Progenitor cell of endocrine pancreas (in vitro differentiated cells): ENCODE measurements at regions not wholly inside any gene's neighbourhood (a gene's known extent, or its start where the extent isn't known, plus 50 kb on each side); places are given as distances from the start of the nearest gene placed in this dataset.

Experiments
- DNase-seq: peaks from one replicate; pipeline ENCODE4 v3.0.0; 2021; ENCODE audit warnings: low spot score; ENCODE audit not compliant: unreplicated experiment
- H3K27ac Mint-ChIP-seq: 2 replicates; pipeline ENCODE4 v1.8.0; 2021; ENCODE audit warnings: mild to moderate bottlenecking, moderate library complexity, mixed read lengths
- H3K27me3 Mint-ChIP-seq: 2 replicates; pipeline ENCODE4 v1.8.0; 2021; ENCODE audit warnings: mixed read lengths
- H3K36me3 Mint-ChIP-seq: 2 replicates; pipeline ENCODE4 v1.8.0; 2022; ENCODE audit warnings: mixed read lengths; ENCODE audit not compliant: insufficient read depth
- H3K4me1 Mint-ChIP-seq: 2 replicates; pipeline ENCODE4 v1.8.0; 2021; ENCODE audit warnings: low read depth, mixed read lengths
- H3K4me3 Mint-ChIP-seq: 2 replicates; pipeline ENCODE4 v1.8.0; 2021; ENCODE audit warnings: low read depth, mild to moderate bottlenecking, moderate library complexity, mixed read lengths
- H3K9me3 Mint-ChIP-seq: 2 replicates; pipeline ENCODE4 v1.8.0; 2021; ENCODE audit warnings: low read depth, mixed read lengths
- TF ChIP-seq, protein P1 (sequence below): fragments of 200-600 bp; sonication (generic); IDR thresholded peaks from one replicate; pipeline ENCODE4 v1.5.0; 2021; ENCODE audit warnings: antibody characterized with exemption, mild to moderate bottlenecking; ENCODE audit not compliant: unreplicated experiment

DNA sequence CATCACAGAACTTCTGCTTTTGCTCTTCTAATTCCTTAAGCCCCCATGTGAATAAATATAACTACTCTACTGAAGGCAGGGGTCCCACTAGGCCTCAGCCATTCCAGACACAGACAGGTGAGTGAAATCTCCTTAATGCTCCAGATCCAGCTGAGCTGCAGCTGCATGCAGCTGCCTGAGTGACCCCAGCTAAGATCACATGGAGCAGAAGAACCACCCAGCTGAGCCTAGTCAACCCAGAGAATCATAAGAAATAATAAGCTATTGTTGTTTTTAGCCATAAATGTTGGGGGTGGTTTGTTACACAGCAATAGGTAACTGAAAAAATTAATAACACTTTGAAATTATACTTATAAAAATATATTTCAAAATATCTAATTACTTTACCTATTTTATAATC lies 220.3 kb downstream of the SIPA1L2 start:
- H3K27ac Mint-ChIP-seq: no peak overlapping the region
- DNase-seq: no peak
- no peaks in the 10 kb centered on the region for H3K4me1 Mint-ChIP-seq
- no peak overlapping the region for H3K4me3 Mint-ChIP-seq
- no peaks in the 10 kb centered on the region for H3K27me3 Mint-ChIP-seq
- H3K9me3 Mint-ChIP-seq: peaks cover 5% of the 10 kb centered on the region
- peaks cover 34% of the 10 kb centered on the region for H3K36me3 Mint-ChIP-seq
- TF ChIP-seq, protein P1, sequence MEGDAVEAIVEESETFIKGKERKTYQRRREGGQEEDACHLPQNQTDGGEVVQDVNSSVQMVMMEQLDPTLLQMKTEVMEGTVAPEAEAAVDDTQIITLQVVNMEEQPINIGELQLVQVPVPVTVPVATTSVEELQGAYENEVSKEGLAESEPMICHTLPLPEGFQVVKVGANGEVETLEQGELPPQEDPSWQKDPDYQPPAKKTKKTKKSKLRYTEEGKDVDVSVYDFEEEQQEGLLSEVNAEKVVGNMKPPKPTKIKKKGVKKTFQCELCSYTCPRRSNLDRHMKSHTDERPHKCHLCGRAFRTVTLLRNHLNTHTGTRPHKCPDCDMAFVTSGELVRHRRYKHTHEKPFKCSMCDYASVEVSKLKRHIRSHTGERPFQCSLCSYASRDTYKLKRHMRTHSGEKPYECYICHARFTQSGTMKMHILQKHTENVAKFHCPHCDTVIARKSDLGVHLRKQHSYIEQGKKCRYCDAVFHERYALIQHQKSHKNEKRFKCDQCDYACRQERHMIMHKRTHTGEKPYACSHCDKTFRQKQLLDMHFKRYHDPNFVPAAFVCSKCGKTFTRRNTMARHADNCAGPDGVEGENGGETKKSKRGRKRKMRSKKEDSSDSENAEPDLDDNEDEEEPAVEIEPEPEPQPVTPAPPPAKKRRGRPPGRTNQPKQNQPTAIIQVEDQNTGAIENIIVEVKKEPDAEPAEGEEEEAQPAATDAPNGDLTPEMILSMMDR: no peak

DNA sequence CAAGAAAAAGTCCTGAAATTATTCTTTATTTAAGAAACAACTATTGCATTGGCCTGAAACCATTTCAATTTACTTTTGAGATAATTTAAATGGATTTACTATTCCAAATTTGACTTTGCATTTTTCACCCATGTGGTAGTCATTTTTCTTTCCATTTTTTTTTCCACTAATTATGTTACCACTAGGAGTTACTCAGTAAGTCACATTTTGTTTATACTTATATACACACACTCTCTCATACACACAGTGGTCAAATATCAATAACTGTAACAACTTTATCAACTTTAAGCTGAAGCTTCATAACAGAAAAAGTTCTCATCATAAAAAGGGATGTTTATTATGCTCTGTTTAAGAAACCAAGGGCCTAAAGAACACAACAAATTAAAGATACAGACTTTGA lies 222.8 kb downstream of the SIPA1L2 start:
- TF ChIP-seq, protein P1: no peak
- Mint-ChIP-seq H3K4me3 (no peak overlapping the region), H3K9me3 (peaks cover 5% of the 10 kb centered on the region)

DNA sequence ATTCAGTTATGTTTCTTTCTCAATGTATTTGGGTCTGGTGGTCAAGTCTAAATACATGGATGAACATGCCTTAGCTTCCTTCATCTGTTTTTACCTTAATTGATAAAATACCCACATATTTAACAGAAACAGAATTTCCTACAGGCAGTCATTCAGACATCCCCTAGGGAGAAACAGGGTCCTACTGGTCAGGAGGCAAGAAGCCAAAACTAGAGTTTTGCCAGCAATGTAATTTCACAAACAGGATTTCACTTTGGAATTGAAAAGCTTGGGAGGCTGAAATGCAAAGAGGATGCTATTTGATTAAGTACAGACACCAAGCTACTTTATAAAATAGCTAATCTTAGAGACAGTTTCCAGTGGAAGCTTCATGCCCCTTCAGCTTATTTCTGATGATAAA lies 224.2 kb downstream of the SIPA1L2 start:
- DNase-seq: no peak
- Mint-ChIP-seq H3K4me1 (no peaks in the 10 kb centered on the region), H3K9me3 (peaks cover 5% of the 10 kb centered on the region), H3K27me3 (no peaks in the 10 kb centered on the region), H3K36me3 (peaks cover 31% of the 10 kb centered on the region), H3K4me3 (no peak overlapping the region), H3K27ac (no peak overlapping the region)
- TF ChIP-seq, protein P1: no peak

More for the DNA sequence above, 222.8 kb downstream of the SIPA1L2 start:
- Mint-ChIP-seq H3K27me3 (no peaks in the 10 kb centered on the region), H3K36me3 (peaks cover 31% of the 10 kb centered on the region), H3K27ac (no peak overlapping the region), H3K4me1 (no peaks in the 10 kb centered on the region)
- DNase-seq: no peak

DNA sequence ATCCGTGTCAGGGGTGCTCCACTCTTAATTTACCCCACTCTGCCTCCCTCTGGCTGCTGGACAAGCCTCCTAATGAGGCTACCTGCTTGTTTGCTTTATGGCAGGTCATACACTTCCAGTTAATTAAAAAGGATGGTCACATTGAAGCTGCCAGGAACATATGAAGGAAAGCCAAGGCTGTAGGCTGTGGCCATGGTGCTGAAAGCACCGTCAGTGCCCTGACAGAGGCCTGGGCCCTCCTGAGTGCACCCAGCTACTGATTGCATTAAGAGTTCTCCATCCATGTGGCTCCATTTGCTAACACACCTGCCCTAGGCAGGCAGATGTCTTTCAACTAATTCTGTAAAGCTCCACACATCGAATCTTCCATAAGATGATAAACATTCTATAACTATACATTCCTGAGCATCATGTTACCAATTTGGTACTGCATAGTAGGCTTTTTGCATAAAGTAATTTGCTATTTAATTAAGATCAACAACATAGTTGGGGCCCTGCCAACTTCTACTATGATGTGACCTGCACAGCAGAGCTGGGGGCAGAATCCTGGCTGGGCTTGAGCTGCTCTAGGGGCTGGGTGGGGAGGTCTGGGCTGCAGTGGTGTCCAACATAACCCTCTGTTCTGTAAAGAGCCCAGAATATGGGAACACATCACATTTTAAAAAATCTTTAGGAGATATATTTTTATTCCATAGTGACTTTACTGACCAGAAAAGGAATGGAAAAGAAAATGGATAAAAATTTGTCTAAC lies 224.8 kb downstream of the SIPA1L2 start:
- Mint-ChIP-seq H3K9me3 (peaks cover 5% of the 10 kb centered on the region), H3K27ac (no peak overlapping the region), H3K4me3 (no peak overlapping the region), H3K36me3 (peaks cover 32% of the 10 kb centered on the region), H3K4me1 (no peaks in the 10 kb centered on the region), H3K27me3 (no peaks in the 10 kb centered on the region)
- TF ChIP-seq, protein P1: no peak
- DNase-seq: no peak

DNA sequence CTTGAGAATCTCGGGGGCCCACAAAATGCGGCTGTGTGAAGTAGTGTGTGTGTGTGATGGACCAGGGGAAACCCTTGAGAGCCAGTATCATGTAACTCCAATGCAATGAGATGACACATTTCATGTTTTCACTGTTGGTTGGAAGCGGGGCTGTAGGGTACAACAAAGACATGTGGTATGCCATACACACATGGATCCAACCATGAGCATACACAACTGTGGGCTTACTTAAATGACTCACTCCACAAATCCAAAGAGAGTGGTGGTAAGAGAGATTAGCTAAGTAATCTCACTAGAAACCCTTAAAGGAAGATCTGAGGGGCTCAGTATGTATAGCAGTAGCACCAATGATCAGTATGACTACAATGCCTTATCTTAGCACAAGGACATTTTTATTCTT lies 225.7 kb downstream of the SIPA1L2 start:
- Mint-ChIP-seq H3K4me1 (no peaks in the 10 kb centered on the region), H3K9me3 (peaks cover under 1% of the 10 kb centered on the region), H3K27ac (no peak overlapping the region), H3K27me3 (no peaks in the 10 kb centered on the region), H3K36me3 (peaks cover 27% of the 10 kb centered on the region), H3K4me3 (no peak overlapping the region)
- DNase-seq: no peak
- TF ChIP-seq, protein P1: no peak
